Activated CD4-positive, alpha-beta T cell treated with anti-CD3 and anti-CD28 coated beads, Interleukin-2, amount 50 U/mL, for 4 hours (primary cell): ENCODE measurements at regions not wholly inside any gene's neighbourhood (a gene's known extent, or its start where the extent isn't known, plus 50 kb on each side); places are given as distances from the start of the nearest gene placed in this dataset.
"Not testable (repeated sequence)": the region's sequence is repeated elsewhere in the genome, so short reads cannot be mapped to it uniquely, and the experiment has no call there.

ENCODE experiments used
- DNase-seq, 2 experiments: peaks; one replicate each; pipeline ENCODE4 v3.0.0-alpha.2; 2020

DNA sequence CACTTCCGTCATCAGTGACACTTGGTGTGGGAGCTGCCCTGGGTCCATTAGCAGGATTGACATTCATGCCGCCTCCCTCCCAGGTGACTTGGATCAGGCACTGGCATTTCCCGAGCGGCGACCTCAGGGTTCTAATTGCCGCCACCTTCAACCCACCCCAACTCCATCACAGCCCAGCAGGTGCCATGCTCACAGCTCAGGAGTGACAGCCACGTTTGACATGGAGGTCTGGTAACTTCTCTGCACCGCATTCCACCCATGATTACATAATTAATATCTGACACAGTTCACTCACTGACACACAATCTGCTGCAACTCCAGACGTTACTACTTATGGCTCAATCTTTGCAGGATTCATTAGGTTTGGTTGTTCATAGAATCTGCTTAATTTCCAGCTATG lies 450.9 kb upstream of the MYT1L start:
- no peak for DNase-seq

DNA sequence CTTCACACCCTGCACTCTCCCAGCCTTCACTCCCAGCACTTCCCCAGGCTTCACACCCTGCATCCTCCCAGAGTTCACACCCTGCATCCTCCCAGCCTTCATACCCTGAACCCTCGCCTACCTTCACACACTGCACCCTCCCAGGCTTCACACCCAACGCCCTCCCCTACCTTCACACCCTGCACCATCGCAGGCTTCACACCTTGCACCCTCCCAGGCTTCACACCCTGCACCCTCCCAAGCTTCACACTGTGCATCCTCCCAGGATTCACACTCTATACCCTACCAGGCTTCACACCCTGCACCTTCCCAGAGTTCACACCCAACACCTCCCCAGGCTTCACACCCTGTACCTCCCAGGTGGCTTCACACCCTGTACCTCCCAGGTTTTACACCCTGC lies 448.7 kb upstream of the MYT1L start:
- no peak for DNase-seq

DNA sequence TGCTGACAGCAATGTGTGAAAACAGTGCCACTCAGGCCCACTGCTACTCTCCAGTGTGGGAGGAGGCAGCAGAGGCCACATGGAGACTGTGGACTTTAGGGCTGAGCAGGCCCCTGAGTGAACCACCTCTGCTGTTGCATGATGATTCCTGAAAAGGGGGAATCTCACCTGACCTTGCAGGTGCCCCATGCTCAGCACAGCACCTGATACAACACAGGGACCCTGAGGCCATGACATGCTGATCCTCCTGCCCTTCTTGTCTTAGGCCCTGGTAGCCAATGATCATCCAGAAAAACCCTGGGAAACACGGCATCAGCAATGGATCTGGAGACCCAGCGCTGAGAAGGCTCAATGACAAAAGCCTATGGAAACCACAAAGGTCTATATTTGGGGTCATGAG lies 446.8 kb upstream of the MYT1L start:
- no peak for DNase-seq

DNA sequence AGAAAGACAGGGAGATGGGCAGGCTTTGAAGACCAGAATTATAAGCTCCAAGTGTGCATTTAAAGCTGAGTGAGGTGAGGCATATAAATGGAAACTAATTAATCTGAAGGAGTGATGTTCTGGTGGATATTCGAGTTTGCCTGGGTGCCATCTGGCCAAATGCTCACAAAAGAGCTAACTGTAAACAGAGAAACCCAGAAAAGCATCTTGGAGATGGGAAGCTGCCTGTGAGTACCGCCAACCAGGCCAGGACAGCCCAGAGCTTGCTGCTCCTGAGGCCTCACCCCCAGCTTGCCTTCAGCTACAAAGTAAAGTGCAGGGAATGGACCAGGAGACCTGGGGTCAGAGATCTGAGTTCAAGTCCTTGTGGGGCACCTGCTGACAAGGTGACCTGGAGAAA lies 446.1 kb upstream of the MYT1L start:
- no peak for DNase-seq

DNA sequence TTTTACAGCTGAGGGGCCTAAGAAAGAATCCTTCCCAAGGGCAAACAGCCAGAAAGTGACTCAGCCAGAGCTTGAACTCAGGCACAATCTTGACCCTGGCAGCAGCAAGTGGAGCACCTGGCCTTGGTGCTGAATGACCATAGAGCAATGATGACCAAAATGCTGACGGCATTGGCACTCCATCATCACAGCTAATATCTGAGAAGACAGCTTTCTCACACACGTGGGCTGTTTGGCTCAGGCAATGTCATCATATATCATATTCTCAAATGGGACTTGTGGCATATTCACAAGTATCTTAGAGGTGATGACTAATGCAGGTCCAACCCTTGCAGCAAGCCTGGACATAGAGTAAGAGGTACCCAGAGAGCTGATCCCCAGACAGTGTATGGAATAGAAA lies 443.9 kb upstream of the MYT1L start:
- DNase-seq = no peak

DNA sequence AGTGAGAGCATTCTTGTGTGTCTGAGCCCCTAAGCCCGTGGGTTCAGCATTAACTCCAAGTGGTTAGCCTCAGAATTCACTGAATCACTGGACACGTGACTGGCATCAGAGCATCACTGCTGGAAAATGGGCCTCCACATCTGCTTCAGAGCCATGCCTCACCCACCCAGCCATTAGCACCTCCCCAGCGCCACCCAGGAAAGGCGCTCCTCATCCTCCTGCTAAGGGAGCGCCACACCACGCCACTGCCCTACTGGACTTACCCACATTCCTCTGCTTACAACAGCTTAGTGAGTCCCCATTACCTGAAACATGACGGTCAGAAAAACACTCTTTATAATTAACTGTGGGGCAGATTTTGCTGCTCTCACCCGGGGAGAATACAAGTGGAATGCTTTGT lies 442.6 kb upstream of the MYT1L start:
- DNase-seq = no peak

DNA sequence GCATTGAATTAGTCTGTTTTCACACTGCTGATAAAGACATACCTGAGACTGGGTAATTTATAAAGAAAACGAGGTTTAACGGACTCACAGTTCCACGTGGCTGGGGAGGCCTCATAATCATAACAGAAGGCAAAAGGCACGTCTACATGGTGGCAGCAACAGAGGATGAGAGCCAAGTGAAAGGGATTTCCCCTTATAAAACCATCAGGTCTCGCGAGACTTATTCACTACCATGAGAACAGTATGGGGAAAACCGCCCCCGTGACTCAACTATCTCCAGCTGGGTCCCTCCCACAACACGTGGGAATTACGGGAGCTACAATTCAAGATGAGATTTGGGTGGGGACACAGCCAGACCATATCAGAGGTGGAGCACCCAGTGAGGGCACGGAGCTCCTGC lies 442.0 kb upstream of the MYT1L start:
- DNase-seq = not testable (repeated sequence)

DNA sequence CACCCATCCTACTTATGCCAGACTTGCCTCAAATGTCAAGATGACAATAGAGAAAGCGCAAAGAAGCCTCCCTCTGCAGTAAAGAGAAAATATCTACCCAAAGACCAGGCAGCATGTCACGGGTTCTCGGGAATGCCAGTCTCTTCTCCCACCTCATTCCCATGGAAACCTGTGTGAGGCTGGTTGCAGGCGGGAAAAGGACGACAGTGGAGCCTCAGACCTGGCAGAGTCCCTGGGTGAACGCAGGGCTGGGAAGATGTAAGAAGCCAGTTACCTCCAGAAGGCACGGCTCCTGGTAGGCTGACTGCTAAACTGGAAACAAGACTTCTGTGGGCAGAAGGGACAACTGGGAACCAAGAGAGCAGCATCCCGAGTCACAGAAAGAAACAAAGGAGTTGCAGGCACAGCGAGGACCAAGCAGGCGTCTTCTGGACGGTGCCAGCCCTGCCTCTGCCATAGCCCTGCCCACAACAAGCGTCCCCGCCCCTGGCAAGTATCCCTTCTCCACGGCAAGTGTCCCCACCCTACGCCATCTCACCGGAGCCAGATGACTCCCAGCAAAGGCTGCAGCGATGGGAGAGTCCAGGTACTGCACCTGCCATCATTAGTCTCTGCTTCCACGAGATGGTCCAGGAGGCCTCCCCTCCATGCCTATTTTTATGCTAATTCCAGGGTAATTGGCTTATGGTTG lies 440.8 kb upstream of the MYT1L start:
- DNase-seq = no peak

DNA sequence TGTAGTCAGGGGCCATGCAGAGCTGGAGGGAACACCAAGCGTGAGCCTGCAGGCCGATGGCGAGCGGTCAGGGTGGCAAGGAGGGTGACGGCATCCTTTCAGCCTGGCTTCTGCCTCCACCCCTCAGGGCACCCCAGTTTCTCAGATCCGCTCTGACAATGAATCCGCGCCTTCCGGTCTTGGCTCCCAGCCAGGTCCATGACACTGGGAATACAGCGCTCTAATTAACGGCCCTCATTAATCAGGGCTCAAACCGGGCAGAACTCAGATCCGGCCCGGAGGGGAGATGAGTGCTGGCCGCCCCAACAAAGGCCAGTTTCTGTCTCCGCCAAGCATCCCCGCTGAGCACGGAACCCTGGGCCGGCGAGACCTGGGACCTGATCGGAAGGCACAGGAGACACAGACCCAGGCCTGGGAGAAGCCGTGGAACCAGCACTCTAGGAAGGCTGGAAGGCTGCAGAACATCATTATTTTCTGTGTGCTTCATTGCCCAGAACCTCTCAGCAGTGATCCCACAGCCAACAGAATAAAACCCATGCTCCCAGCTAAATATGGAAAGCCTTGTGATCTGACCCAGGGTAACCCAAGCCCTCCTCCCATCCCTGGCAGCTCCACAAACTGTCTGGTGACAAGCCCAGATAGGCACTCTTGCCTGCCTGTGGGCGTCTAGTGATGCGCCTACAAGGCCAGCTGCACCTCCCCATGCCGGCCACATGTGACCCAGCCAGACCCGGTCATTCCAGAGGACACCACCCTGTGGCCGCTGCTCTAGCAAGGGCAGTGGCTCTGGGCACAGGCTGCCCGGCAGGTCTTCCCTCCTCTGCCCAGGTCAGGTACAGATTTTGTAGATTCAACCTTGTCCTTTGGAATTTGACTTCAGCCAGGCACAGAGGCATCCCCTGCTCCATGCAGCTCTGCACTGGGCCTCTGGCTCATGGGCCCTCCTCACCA lies 438.7 kb upstream of the MYT1L start:
- no peak for DNase-seq

DNA sequence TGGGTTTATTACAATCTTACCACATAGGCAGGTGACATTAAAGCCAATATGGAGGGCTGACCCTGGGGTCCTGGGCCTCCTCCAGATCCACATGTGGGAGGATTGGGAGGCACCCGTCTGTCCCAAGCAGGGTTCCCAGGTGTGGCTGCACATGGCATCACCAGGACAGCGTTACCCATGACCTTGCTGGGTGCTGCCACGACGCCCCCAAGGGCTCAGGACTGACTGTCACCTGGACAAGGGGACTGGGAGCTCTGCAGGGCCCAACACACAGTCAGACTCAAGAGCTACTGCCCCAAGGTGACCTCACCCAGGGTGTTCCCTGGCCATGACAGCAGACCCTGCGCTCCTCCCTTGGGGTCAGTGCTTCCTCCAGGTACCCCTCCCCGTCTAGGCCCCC lies 437.4 kb upstream of the MYT1L start:
- DNase-seq = no peak

DNA sequence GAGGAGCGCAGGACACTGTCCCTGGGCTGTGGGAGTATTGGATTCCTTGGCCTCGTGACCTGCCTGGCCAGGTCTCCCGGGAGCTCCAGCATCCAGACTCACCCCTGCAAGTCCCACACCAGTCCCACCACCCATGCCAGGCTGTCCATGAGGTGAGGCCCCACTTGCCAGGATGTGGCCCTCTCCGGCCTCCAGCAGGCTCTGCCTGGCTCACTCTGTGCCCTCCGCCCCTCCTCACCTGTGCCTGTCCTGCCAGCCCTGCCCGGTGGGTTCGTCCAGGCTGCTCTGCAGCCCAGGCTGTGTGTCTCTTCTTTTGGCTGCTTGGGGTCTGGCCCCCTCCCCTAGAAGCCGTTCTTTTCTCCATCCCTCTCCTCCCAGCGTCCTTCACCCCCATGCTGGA lies 436.8 kb upstream of the MYT1L start:
- no peak for DNase-seq

DNA sequence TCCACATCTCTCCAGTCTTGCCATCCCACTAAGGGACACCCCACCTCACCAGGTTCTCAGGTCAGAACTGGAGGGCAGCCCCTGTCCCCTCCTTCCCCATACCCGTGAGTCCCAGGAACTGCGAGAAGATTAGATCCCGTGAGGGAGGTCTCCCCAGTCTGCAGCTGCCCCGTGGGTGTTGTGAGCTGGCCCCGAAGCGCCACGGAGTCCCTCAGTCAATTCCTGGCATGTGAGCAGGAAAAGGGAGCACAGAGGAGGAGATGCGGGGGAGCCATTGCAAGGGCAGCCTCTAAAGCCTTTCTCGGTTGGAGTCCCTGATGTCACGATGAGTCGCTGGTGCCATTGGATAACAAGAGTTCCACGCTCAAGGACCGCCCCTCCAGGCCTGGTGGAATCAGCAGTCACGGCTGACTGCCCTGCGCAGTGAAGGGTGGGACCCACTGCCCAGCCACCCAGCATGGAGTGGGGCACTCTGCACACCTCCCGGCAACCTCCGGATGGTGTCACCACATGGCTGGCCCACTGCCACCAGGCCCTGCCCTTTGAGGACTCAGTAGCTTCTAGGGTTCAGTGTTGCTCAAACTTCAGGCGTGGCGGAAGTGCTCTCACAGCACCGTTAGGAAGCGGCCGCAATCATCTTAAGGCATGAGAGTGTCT lies 434.9 kb upstream of the MYT1L start:
- DNase-seq = no peak

DNA sequence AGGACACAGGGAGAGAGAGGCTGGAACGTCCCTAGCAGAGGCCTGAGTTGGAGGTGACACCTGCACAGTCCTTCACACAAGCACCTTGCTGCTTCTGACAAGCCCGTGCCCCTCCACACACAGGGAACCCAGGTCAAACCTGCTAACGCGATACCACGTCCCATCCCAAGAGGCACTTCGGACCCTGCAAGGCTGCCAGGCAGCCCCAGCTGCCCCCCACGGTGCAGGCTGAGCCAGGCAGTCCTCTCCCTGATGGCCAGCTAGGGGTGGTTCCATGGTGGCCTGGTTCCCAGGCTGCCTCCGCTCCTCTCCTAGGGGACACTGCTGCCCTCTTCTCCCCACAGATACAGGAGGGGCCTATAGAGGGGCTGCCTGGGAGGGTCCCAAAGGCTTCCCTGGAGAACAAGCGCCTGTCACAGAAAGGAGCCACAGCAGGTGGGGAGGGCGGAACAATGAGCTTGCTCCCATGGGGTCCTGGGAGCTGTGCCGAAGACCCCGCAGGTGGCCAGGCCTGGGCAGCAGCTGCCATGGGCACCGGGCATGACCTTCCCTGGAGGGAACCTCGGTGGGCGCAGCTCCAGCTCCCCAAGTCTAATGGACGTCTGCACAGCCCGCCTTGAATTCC lies 434.2 kb upstream of the MYT1L start:
- no peak for DNase-seq

DNA sequence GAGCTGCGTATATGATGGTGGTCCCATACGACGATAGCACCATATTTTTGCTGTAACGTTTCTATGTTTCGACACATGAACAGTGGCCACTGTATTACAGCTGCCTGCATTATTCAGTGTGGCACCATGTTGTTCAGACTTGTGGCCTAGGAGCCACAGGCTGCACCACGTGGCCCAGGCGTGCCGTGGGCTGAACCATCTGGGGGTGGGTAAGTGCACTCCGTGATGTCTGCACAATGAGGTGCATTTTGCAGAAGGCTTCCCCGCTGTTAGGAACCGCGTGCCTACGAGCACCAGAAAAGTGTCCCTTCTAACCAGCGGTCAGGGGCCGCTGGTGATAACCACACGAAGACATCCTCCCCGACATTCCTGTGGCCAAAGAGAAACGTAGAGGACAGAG lies 433.7 kb upstream of the MYT1L start:
- no peak for DNase-seq

DNA sequence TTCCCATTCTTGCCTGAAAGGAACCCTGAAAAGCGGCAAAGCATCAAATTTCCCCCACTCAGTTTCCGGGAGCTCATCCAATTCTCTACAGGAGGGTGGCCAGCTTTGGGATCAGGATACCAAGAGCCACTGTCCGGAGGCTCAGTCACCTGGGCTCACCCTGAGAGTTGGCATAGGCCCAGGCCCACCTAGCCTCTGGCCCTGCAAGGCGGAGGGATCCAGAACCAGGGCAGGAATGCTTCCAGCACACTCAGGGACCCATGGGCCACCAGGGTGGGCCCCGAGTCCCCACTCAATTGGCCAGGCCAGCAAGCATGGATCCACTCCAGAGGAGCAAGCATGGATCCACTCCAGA lies 432.9 kb upstream of the MYT1L start:
- DNase-seq = no peak

DNA sequence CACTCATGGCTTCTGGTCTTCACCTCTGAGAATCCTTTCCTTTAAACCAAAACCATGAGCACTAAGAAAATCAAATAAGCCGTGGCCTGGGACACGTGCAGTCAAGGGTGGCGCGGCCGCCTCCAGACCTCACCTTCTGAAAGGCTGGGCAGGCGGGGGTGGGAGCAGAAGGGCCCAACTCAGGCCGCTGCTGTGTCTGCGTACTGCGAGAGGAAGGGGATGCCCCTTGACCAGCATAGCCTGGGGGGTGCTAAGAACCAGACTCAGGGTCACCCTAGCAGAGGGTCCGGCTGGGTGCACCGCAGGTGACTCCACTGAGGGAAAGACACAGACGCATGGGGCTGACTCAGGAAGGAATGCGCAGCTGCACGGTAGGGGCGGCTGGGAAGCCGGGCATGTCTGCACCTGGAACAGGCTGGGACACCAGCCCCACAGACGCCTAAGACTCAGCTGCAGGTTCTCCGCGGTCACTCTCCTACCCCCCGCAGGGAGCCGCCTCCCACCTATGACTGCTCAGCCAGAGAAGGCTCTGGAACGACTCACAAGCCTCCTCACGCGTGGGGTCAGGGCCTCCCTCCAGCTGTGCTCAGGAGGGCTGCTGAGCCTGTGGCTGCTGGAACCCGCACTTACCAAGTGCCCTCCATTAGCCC lies 432.4 kb upstream of the MYT1L start:
- DNase-seq = no peak

DNA sequence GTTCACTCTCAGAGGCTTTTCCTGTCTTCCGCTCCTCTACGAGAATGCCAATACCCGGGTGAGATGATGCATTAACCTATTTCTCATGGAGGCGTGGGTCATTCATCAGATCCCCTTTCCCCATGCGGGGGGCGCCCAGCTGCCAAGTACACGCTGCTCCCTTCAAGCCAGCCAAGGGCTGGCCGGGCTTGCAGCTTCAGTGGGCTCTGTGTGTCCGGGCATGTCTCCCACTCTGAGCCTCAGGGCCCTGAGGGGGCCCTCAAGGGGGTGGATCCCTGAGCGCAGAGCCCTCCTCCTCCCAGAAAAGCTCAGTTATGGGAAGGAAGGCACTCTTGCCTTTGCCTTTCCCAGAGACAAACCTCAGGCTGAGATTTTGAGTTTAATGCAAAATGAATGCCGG lies 431.8 kb upstream of the MYT1L start:
- DNase-seq = no peak

DNA sequence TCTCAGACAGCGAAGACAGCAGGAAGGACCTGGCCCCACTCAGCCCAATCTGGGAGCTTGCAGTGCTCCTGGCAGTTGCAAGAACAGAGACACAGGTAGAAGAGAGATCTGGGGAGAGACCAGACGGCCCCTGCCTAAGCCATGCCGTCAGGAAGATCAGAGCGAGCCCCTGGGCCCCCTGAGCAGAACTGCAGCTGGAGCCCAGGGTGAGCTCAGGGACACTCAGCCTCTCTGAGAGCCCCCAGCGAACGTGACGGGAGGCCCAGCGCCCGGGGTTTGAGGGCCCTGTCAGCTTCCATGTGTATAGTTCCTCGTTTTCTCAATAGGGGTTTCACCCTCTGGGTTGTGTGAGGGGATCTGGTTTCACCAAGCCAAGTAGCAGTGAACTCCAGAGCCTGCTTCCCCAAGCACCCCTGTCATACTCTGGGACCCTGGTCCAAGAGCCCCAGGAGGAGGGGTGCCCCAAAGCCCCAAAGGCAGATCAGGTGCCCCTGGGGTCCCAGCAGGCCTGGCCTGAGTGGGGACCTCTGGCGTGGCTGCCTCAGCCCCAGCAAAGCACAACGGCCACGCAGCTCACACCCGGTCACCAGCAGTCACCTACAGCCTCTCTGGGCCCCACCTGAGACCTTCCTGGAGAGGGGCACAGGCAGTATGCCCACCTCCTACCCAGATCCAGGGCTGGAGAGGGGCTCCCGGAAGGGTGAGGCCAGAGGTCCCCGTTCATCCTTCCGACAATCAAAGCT lies 431.3 kb upstream of the MYT1L start:
- DNase-seq = no peak

DNA sequence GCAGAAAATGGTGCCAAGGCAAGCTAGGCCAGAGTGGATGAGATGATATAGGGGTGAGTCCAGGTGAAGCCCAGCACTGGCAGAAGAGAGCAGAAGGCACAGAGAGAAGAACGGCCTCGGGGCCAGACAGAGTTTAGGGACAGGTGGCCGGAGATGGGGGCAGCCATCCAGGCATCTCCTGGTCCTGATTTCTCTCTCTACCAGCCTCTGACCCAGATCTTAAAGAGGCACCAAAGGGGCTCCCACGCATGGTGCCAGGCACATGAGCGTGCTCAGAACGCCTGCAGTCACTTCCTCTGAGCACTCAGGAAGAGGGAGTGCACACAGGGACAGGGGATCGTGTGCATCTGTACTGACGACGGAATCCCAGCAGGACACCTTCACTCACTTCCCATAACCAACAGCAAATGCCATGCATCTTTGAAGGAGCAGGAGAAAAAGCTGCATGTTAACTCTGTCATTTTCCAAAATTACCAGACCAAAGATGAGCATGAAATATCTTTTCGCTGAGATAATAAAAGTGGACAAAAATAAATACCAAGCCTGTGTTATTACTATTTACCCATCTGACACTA lies 427.8 kb upstream of the MYT1L start:
- DNase-seq = no peak

DNA sequence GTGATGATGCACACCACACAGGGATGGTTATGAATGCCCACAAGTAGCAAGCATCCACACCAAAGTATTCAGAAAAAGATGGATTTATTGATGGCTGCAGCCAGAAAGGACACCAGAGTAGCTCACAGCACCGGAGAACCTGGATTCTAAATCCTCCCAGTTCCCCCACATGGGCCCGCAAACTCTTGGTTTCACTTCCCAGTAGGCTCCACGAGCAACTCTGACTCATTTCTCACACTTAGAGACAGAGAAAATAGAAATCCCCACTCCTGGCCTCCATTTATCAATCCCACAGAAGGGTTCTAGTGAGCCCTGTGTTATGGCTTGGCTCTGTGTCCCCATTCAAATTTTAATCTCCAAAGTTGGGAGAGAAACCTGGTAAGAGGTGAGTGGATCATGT lies 426.7 kb upstream of the MYT1L start:
- DNase-seq = no peak

DNA sequence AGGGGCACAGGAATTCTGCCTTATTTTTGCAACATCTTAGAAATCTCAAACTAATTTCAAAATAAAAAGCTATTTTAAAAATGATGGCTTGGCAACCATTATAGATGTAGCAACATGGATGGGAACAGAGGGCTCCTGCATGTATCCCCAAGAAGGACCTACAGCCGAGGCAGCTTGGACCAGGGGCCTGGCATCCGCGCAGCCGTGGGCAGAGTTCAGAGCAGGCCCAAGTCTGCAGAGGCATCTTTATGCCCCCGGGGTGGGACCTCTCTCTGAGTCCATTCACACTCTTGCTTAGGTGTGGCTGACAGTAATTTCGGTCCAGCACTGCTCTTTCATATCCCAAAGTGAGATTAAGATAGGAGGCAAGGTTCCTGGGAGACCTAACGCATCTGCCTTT lies 425.8 kb upstream of the MYT1L start:
- no peak for DNase-seq

DNA sequence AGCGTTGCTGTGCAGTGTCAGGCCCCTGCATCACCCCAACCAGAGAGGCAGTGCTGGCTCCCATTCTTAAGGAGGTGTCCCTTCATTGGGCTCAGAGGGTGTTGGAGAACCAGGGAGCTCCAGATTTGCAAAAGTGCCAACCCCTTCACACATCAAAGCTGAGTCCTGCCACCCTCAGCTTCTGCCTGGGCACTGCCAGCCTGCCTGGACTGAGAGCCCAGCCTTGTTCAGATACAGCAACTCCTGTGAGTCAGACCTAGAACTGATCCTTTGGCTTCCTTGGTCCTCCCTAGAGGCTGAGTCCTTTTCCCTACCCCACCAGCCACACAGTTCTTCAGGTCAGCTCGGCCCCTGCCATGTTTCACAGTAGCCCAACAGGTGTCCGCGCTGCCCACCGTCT lies 424.9 kb upstream of the MYT1L start:
- no peak for DNase-seq
